ENCODE measurements at regions not wholly inside any gene's neighbourhood (a gene's known extent, or its start where the extent isn't known, plus 50 kb on each side); places are given as distances from the start of the nearest gene placed in this dataset.
"Not testable (repeated sequence)": the region's sequence is repeated elsewhere in the genome, so short reads cannot be mapped to it uniquely, and the experiment has no call there.

GRCh38 chr13:101003566-101003965, 329.0 kb upstream of the TMTC4 start:
- DNase-seq: no peak

GRCh38 chr13:100989392-100989791, 314.8 kb upstream of the TMTC4 start:
- DNase-seq: no peak

GRCh38 chr13:100988921-100989320, 314.3 kb upstream of the TMTC4 start:
- no peak for DNase-seq

GRCh38 chr13:100987948-100988347, 313.4 kb upstream of the TMTC4 start:
- DNase-seq: no peak

GRCh38 chr13:100986571-100986970, 312.0 kb upstream of the TMTC4 start:
- DNase-seq: no peak

- DNase-seq: no peak
These were observed 309.6 kb upstream of the TMTC4 start for GRCh38 chr13:100984085-100984705.

GRCh38 chr13:100983111-100983510, 308.5 kb upstream of the TMTC4 start:
- DNase-seq: no peak

- no peak for DNase-seq
These were observed 305.6 kb upstream of the TMTC4 start for GRCh38 chr13:100980171-100980570.

- DNase-seq: no peak
These were observed 303.2 kb upstream of the TMTC4 start for GRCh38 chr13:100977841-100978240.

- no peak for DNase-seq
These were observed 302.4 kb upstream of the TMTC4 start for GRCh38 chr13:100976993-100977392.

- not testable (repeated sequence) for DNase-seq
These were observed 301.1 kb upstream of the TMTC4 start for GRCh38 chr13:100975666-100976065.

- DNase-seq: no peak
These were observed 288.0 kb upstream of the TMTC4 start for GRCh38 chr13:100962585-100962984.

GRCh38 chr13:100961186-100961585, 286.6 kb upstream of the TMTC4 start:
- DNase-seq: no peak

- no peak for DNase-seq
These were observed 284.2 kb upstream of the TMTC4 start for GRCh38 chr13:100958831-100959230.

- no peak for DNase-seq
These were observed 283.1 kb upstream of the TMTC4 start for GRCh38 chr13:100957741-100958140.

- DNase-seq: no peak
These were observed 280.1 kb upstream of the TMTC4 start for GRCh38 chr13:100954430-100955305.

- no peak for DNase-seq
These were observed 276.4 kb upstream of the TMTC4 start for GRCh38 chr13:100951016-100951415.

- not testable (repeated sequence) for DNase-seq
These were observed 274.3 kb upstream of the TMTC4 start for GRCh38 chr13:100948937-100949336.

GRCh38 chr13:100946588-100946987, 272.0 kb upstream of the TMTC4 start:
- no peak for DNase-seq

GRCh38 chr13:100944791-100945345, 270.3 kb upstream of the TMTC4 start:
- DNase-seq: no peak

GRCh38 chr13:100942742-100943141, 268.1 kb upstream of the TMTC4 start:
- no peak for DNase-seq

GRCh38 chr13:100941377-100942368, 267.1 kb upstream of the TMTC4 start:
- DNase-seq: no peak

- no peak for DNase-seq
These were observed 266.1 kb upstream of the TMTC4 start for GRCh38 chr13:100940658-100941057.
